PC-9 (cell line): ENCODE measurements at regions not wholly inside any gene's neighbourhood (a gene's known extent, or its start where the extent isn't known, plus 50 kb on each side); places are given as distances from the start of the nearest gene placed in this dataset.

Experiments
- BruUV-seq: library from RNA; stranded (reverse); fragments of 400-500 nt; replicated peaks from 2 replicates; lab custom pipeline; 2021; lab: Mats Ljungman, UMichigan
- CTCF ChIA-PET: fragments of 300-600 bp; sonication (Branson Sonifier 250); formaldehyde crosslinking; loops from one replicate; lab custom pipeline; 2022; ENCODE audit warnings: antibody characterized with exemption; lab: Charles Lee
- POLR2A ChIA-PET: fragments of 300-600 bp; sonication (Branson Sonifier 250); formaldehyde crosslinking; loops from one replicate; lab custom pipeline; 2022; ENCODE audit warnings: antibody characterized with exemption; ENCODE audit not compliant: unreplicated experiment; lab: Charles Lee
- DNase-seq, 2 experiments: peaks; one replicate each; pipeline versions ENCODE4 v3.0.0 to v3.0.0-alpha.2; 2015 to 2022; ENCODE audit warnings: mixed read lengths in 1 of 2
- H2AFZ ChIP-seq: fragments of 200-600 bp; sonication (generic); 2 replicates; pipeline ENCODE4 v1.8.1; 2017; ENCODE audit warnings: antibody characterized with exemption
- H3F3A ChIP-seq: fragments of 200-600 bp; sonication (generic); 2 replicates; pipeline ENCODE4 v1.8.1; 2017; ENCODE audit warnings: antibody characterized with exemption, mild to moderate bottlenecking, low read depth; ENCODE audit not compliant: insufficient read depth
- H3K27ac ChIP-seq: fragments of 200-600 bp; sonication (generic); 2 replicates; pipeline ENCODE4 v1.6.1; 2016; ENCODE audit warnings: mixed run types
- H3K27me3 ChIP-seq: fragments of 200-600 bp; sonication (generic); 2 replicates; pipeline ENCODE4 v1.6.1; 2016; ENCODE audit warnings: low read depth, mixed run types; ENCODE audit not compliant: insufficient read depth
- H3K36me3 ChIP-seq: fragments of 200-600 bp; sonication (generic); 2 replicates; pipeline ENCODE4 v1.6.1; 2016; ENCODE audit warnings: low read depth, mixed run types
- H3K4me1 ChIP-seq: fragments of 200-600 bp; sonication (generic); replicated peaks from 2 replicates; pipeline ENCODE4 v1.6.1; 2016; ENCODE audit warnings: mixed run types; ENCODE audit not compliant: insufficient read depth
- H3K4me2 ChIP-seq: fragments of 200-600 bp; sonication (generic); 2 replicates; pipeline ENCODE4 v1.6.1; 2017; ENCODE audit warnings: mixed run types
- H3K4me3 ChIP-seq: fragments of 200-600 bp; sonication (generic); 2 replicates; pipeline ENCODE4 v1.6.1; 2016; ENCODE audit warnings: mixed run types
- H3K79me2 ChIP-seq: fragments of 200-600 bp; sonication (generic); 2 replicates; pipeline ENCODE4 v1.6.1; 2017; ENCODE audit warnings: low read depth, mixed run types
- H3K9me2 ChIP-seq: fragments of 200-600 bp; sonication (generic); 2 replicates; pipeline ENCODE4 v1.8.1; 2017; ENCODE audit warnings: mild to moderate bottlenecking; ENCODE audit not compliant: insufficient read depth
- H3K9me3 ChIP-seq: fragments of 200-600 bp; sonication (generic); 2 replicates; pipeline ENCODE4 v1.8.1; 2016; ENCODE audit warnings: low read depth; ENCODE audit not compliant: insufficient read depth
- H4K20me1 ChIP-seq: fragments of 200-600 bp; sonication (generic); 2 replicates; pipeline ENCODE4 v1.8.1; 2017; ENCODE audit not compliant: insufficient read depth
- CTCF ChIP-seq: fragments of 200-600 bp; sonication (generic); conservative IDR thresholded peaks from 2 replicates; pipeline ENCODE4 v1.6.1; 2017; ENCODE audit warnings: mixed run types, antibody characterized with exemption, mild to moderate bottlenecking, moderate library complexity
- EZH2 ChIP-seq: fragments of 200-600 bp; sonication (generic); IDR thresholded peaks from 2 replicates; pipeline ENCODE4 v1.8.0; 2017; ENCODE audit warnings: antibody characterized with exemption, low read depth
- intact Hi-C: fragments of 100-400 bp; cut with micrococcal nuclease; formaldehyde crosslinking; loops from one replicate; pipeline ENCODE4 v1.10.0; 2022; ENCODE audit not compliant: unreplicated experiment

GRCh38 chr7:3215624-3216585 is 85.1 kb upstream of the SDK1 start:
- H4K20me1 ChIP-seq = no peaks in the 10 kb centered on the region
- ChIA-PET CTCF (no interaction called here), POLR2A (interaction anchor here (0.6 kb wide), 2 partner anchors 21 to 333 kb away, joined by 3 to 8 read pairs; no protein-coding TSS in a partner anchor)
- no peaks in the 10 kb centered on the region for H3K9me3 ChIP-seq
- peak overlapping the region; percentile 64 for H3K4me2 ChIP-seq
- peaks cover 32% of the 10 kb centered on the region for H3K4me1 ChIP-seq
- intact Hi-C loops = loop anchor here (1.0 kb wide), 2 partner anchors 22 to 28 kb away; no protein-coding TSS in a partner anchor
- no peak overlapping the region; the same call in 1 of the 2 replicates for H3K4me3 ChIP-seq
- peak; percentile 69 to 94 for DNase-seq
- no TSS peak for BruUV-seq
- no peaks in the 10 kb centered on the region for H3K79me2 ChIP-seq
- TF ChIP-seq CTCF = no peak
- no peak for TF ChIP-seq EZH2
- H3K27ac ChIP-seq = peak overlapping the region; percentile 31; the same call in 1 of the 2 replicates
- no peaks in the 10 kb centered on the region for H3K36me3 ChIP-seq
- no peaks in the 10 kb centered on the region for H3K27me3 ChIP-seq
- no peak overlapping the region for H2AFZ ChIP-seq
- no peaks in the 10 kb centered on the region for H3K9me2 ChIP-seq
- peaks cover 17% of the 10 kb centered on the region for H3F3A ChIP-seq

- Histone ChIP-seq H3K27me3 (no peaks in the 10 kb centered on the region), H2AFZ (no peak overlapping the region), H3K36me3 (no peaks in the 10 kb centered on the region), H3K9me2 (no peaks in the 10 kb centered on the region), H3K9me3 (no peaks in the 10 kb centered on the region), H3K27ac (no peak overlapping the region), H3K4me1 (peaks cover 32% of the 10 kb centered on the region), H3K79me2 (no peaks in the 10 kb centered on the region), H3K4me2 (peak overlapping the region; percentile 64; the same call in 1 of the 2 replicates), H3K4me3 (no peak overlapping the region), H3F3A (peaks cover 17% of the 10 kb centered on the region), H4K20me1 (no peaks in the 10 kb centered on the region)
- BruUV-seq = no TSS peak
- DNase-seq = peak; percentile 51 to 62
- intact Hi-C loops = no loop called here
- ChIA-PET CTCF (no interaction called here), POLR2A (no interaction called here)
- TF ChIP-seq EZH2 (no peak), CTCF (no peak)
Observed at GRCh38 chr7:3217166-3217565, 83.9 kb upstream of the SDK1 start.

GRCh38 chr7:3218411-3219225 is 82.4 kb upstream of the SDK1 start:
- no peaks in the 10 kb centered on the region for H4K20me1 ChIP-seq
- CTCF ChIA-PET = no interaction called here
- no peak overlapping the region for H3K4me3 ChIP-seq
- H3K27ac ChIP-seq = no peak overlapping the region
- H3K4me2 ChIP-seq = no peak overlapping the region
- H3K79me2 ChIP-seq = no peaks in the 10 kb centered on the region
- H3K4me1 ChIP-seq = peaks cover 32% of the 10 kb centered on the region
- TF ChIP-seq CTCF = no peak
- TF ChIP-seq EZH2 = no peak
- H3F3A ChIP-seq = peaks cover 17% of the 10 kb centered on the region
- H3K27me3 ChIP-seq = no peaks in the 10 kb centered on the region
- no peaks in the 10 kb centered on the region for H3K36me3 ChIP-seq
- POLR2A ChIA-PET = no interaction called here
- BruUV-seq = no TSS peak
- DNase-seq = no peak
- no peaks in the 10 kb centered on the region for H3K9me3 ChIP-seq
- no peaks in the 10 kb centered on the region for H3K9me2 ChIP-seq
- no peak overlapping the region for H2AFZ ChIP-seq
- intact Hi-C loops = no loop called here
